Common myeloid progenitor, CD34-positive (primary cell): ENCODE measurements at regions not wholly inside any gene's neighbourhood (a gene's known extent, or its start where the extent isn't known, plus 50 kb on each side); places are given as distances from the start of the nearest gene placed in this dataset.
"Not testable (repeated sequence)": the region's sequence is repeated elsewhere in the genome, so short reads cannot be mapped to it uniquely, and the experiment has no call there.

Source experiments
- CTCF ChIA-PET: fragments of 350-600 bp; sonication (Branson Sonifier 250); formaldehyde crosslinking; loops from one replicate; lab custom pipeline; 2021; ENCODE audit warnings: antibody characterized with exemption; lab: Charles Lee
- POLR2A ChIA-PET: fragments of 350-600 bp; sonication (Branson Sonifier 250); formaldehyde crosslinking; loops from one replicate; lab custom pipeline; 2021; ENCODE audit warnings: antibody characterized with exemption; lab: Charles Lee
- DNase-seq, 3 donors: peaks; one replicate each; pipeline versions ENCODE4 v3.0.0 to v3.0.0-alpha.2; 2013
- H3K27ac ChIP-seq, 2 experiments: 1 replicate in 1 of 2; 2 replicates in 1 of 2; pipeline ENCODE4 v1.7.0; 2013; ENCODE audit warnings: inconsistent platforms in 2 of 2, low read length in 2 of 2, mild to moderate bottlenecking in 2 of 2, low read depth in 1 of 2, moderate library complexity in 1 of 2; ENCODE audit not compliant: severe bottlenecking in 2 of 2, insufficient read depth in 1 of 2, poor library complexity in 1 of 2
- H3K27me3 ChIP-seq, 5 experiments: replicated peaks in 2 of 5; 1 replicate in 3 of 5; 2 replicates in 2 of 5; pipeline versions ENCODE4 v1.6.1 to v1.7.0; 2013; ENCODE audit warnings: low read length in 4 of 5, mild to moderate bottlenecking in 2 of 5, moderate library complexity in 2 of 5, inconsistent platforms in 1 of 5; ENCODE audit not compliant: insufficient read depth in 5 of 5, control insufficient read depth in 4 of 5
- H3K36me3 ChIP-seq, 4 experiments: 1 replicate in 2 of 4; 2 replicates in 2 of 4; pipeline versions ENCODE4 v1.6.1 to v1.7.0; 2013; ENCODE audit warnings: low read length in 3 of 4, control low read depth in 1 of 4, mild to moderate bottlenecking in 1 of 4; ENCODE audit not compliant: control insufficient read depth in 4 of 4, insufficient read depth in 4 of 4
- H3K4me1 ChIP-seq, 4 experiments: 1 replicate in 3 of 4; 2 replicates in 1 of 4; pipeline versions ENCODE4 v1.6.1 to v1.7.1; 2013; ENCODE audit warnings: low read length in 3 of 4, mild to moderate bottlenecking in 3 of 4, control low read depth in 1 of 4, inconsistent platforms in 1 of 4, moderate library complexity in 1 of 4; ENCODE audit not compliant: control insufficient read depth in 4 of 4, insufficient read depth in 4 of 4; ENCODE audit errors: control extremely low read depth in 1 of 4
- H3K4me3 ChIP-seq, 7 experiments: 1 replicate in 4 of 7; 2 replicates in 3 of 7; pipeline versions ENCODE4 v1.5.1 to v1.7.0; 2013; ENCODE audit warnings: mild to moderate bottlenecking in 7 of 7, low read length in 6 of 7, moderate library complexity in 6 of 7, inconsistent platforms in 2 of 7, low read depth in 2 of 7, control low read depth in 1 of 7; ENCODE audit not compliant: insufficient read depth in 4 of 7, control insufficient read depth in 1 of 7; ENCODE audit errors: extremely low read depth in 1 of 7
- H3K9me3 ChIP-seq, 5 experiments: 1 replicate in 4 of 5; 2 replicates in 1 of 5; pipeline versions ENCODE4 v1.6.1 to v1.7.1; 2013; ENCODE audit warnings: low read length in 4 of 5, mild to moderate bottlenecking in 2 of 5, inconsistent platforms in 1 of 5, low read depth in 1 of 5, moderate library complexity in 1 of 5; ENCODE audit not compliant: control insufficient read depth in 4 of 5, insufficient read depth in 2 of 5; ENCODE audit errors: control extremely low read depth in 1 of 5
- WGBS: methylation state at CpG from one replicate; pipeline ENCODE4 v1.1.5; 2013; ENCODE audit not compliant: insufficient coverage; 5-methylcytosine and 5-hydroxymethylcytosine counted together

GRCh38 chr3:22007368-22007767 is 256.4 kb upstream of the ZNF385D start:
- ChIA-PET POLR2A (no interaction called here), CTCF (no interaction called here)
- no peak overlapping the region for H3K27ac ChIP-seq
- DNase-seq: no peak
- H3K27me3 ChIP-seq: no peaks in the 10 kb centered on the region
- no peaks in the 10 kb centered on the region for H3K36me3 ChIP-seq
- H3K9me3 ChIP-seq: peaks cover 0 to 2% (median 0%) of the 10 kb centered on the region in 5 experiments
- H3K4me1 ChIP-seq: no peaks in the 10 kb centered on the region
- H3K4me3 ChIP-seq: no peak overlapping the region
- WGBS: no CpG with 5 or more reads among the region's 2 CpGs

DNA sequence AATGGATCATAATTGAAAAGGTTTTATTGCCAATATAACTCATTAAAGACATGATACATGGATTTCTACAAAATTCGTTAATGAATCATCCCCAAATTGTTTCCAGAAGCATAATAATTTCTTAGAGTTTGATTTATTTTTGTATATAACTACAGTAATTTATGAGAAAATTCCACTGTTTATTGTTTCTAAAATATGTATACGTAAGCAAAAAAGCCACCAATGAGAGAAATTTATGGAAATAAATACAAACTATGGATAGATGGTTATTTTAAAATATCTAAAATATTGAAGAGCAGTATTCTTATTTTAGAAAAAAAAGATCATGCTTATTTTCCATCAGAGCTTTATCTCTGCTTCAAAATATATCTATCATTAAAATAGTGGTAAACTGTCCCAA is 260.0 kb upstream of the ZNF385D start:
- Histone ChIP-seq H3K9me3 (peaks cover 0 to 2% (median 0%) of the 10 kb centered on the region in 5 experiments), H3K4me1 (no peaks in the 10 kb centered on the region), H3K4me3 (no peak overlapping the region), H3K36me3 (no peaks in the 10 kb centered on the region), H3K27me3 (no peaks in the 10 kb centered on the region), H3K27ac (no peak overlapping the region)
- no peak for DNase-seq
- no CpG with 5 or more reads among the region's 2 CpGs for WGBS
- POLR2A ChIA-PET: no interaction called here
- CTCF ChIA-PET: no interaction called here

GRCh38 chr3:22012471-22012870 is 261.5 kb upstream of the ZNF385D start:
- DNase-seq: no peak
- Histone ChIP-seq H3K4me1 (no peaks in the 10 kb centered on the region), H3K27ac (no peak overlapping the region), H3K9me3 (peaks cover 0 to 2% (median 0%) of the 10 kb centered on the region in 5 experiments), H3K4me3 (no peak overlapping the region), H3K36me3 (no peaks in the 10 kb centered on the region), H3K27me3 (no peaks in the 10 kb centered on the region)
- ChIA-PET CTCF (interaction anchor here (1.2 kb wide), 1 partner anchor 10 kb away, joined by 3 read pairs; no protein-coding TSS in a partner anchor), POLR2A (no interaction called here)

- H3K4me1 ChIP-seq: no peaks in the 10 kb centered on the region
- no peaks in the 10 kb centered on the region for H3K36me3 ChIP-seq
- ChIA-PET POLR2A (no interaction called here), CTCF (no interaction called here)
- DNase-seq: no peak
- H3K4me3 ChIP-seq: no peak overlapping the region
- H3K27me3 ChIP-seq: no peaks in the 10 kb centered on the region
- 100% methylated on average over 1 of the region's 1 CpG for WGBS
- no peak overlapping the region for H3K27ac ChIP-seq
- peaks cover 0 to 2% (median 0%) of the 10 kb centered on the region in 5 experiments for H3K9me3 ChIP-seq
Measured at GRCh38 chr3:22013641-22014040, 262.6 kb upstream of the ZNF385D start.

DNA sequence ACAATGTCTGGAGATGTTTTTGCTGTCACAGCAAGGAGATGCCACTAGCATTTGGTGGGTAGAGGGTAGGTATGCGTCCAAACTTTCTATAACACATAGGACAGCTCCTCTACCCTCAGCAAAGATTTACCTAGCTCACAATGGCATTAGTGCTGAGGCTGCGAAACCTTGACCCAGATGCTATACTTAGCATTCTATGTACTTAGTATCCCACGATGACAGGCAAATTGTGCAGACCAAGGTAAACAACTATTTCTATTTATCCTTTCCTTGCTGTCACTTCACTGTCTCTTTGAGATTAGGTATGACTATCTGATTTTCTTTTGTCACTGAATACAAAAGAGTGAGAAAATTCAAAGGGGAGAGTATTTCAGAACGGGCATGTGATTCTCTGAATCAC is 265.2 kb upstream of the ZNF385D start:
- ChIA-PET POLR2A (no interaction called here), CTCF (no interaction called here)
- no peak overlapping the region for H3K4me3 ChIP-seq
- WGBS: 100% methylated on average over 1 of the region's 4 CpGs
- H3K36me3 ChIP-seq: no peaks in the 10 kb centered on the region
- no peaks in the 10 kb centered on the region for H3K9me3 ChIP-seq
- H3K27ac ChIP-seq: no peak overlapping the region
- no peak for DNase-seq
- no peaks in the 10 kb centered on the region for H3K4me1 ChIP-seq
- H3K27me3 ChIP-seq: no peaks in the 10 kb centered on the region

DNA sequence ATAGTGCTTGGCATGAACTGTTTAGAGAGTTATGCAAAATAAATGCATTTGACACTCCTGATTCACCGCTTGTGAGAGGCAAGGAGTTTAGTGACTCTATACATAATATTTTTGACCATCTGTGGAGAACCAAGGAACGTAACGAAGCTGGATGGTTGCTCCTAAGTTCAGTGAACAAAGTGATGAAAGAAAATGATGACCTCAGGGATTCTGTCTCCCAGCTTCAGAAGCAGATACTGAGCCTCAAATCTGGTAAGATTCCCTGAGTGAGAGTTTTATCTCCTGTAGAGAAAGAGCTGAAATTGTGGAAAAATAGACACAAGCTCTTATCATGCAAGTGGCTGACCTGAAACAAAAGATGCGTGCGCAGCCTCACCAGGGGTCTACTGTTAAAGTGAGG is 273.6 kb upstream of the ZNF385D start:
- H3K27ac ChIP-seq, H3K36me3 ChIP-seq, POLR2A ChIA-PET, H3K27me3 ChIP-seq, CTCF ChIA-PET, H3K4me3 ChIP-seq, H3K4me1 ChIP-seq, DNase-seq: not testable (repeated sequence)
- peaks cover 0 to 10% (median 0%) of the 10 kb centered on the region in 5 experiments for H3K9me3 ChIP-seq
- 98% methylated on average over 5 of the region's 5 CpGs for WGBS

- peaks cover 0 to 10% (median 0%) of the 10 kb centered on the region in 5 experiments for H3K9me3 ChIP-seq
- no peaks in the 10 kb centered on the region for H3K27me3 ChIP-seq
- no peak overlapping the region for H3K27ac ChIP-seq
- H3K4me1 ChIP-seq: no peaks in the 10 kb centered on the region
- CTCF ChIA-PET: no interaction called here
- H3K4me3 ChIP-seq: no peak overlapping the region
- 100% methylated on average over 1 of the region's 4 CpGs for WGBS
- POLR2A ChIA-PET: no interaction called here
- H3K36me3 ChIP-seq: peaks cover 0 to 2% (median under 1%) of the 10 kb centered on the region in 4 experiments
- no peak for DNase-seq
Measured at GRCh38 chr3:22029480-22029879, 278.5 kb upstream of the ZNF385D start.
